HEK293T (cell line): ENCODE measurements at regions not wholly inside any gene's neighbourhood (a gene's known extent, or its start where the extent isn't known, plus 50 kb on each side); places are given as distances from the start of the nearest gene placed in this dataset.

ENCODE experiments used
- CTCF ChIA-PET: fragments of 350-600 bp; formaldehyde crosslinking; extraction: SDS; loops from one replicate; lab custom pipeline; 2021; ENCODE audit warnings: antibody characterized with exemption, inconsistent platforms; lab: Yijun Ruan, JAX
- POLR2A ChIA-PET: fragments of 350-600 bp; formaldehyde crosslinking; extraction: SDS; loops from one replicate; lab custom pipeline; 2020; ENCODE audit warnings: antibody characterized with exemption, inconsistent platforms; lab: Yijun Ruan, JAX
- DNase-seq: peaks from one replicate; pipeline ENCODE4 v3.0.0; 2012; ENCODE audit warnings: mixed read lengths; ENCODE audit errors: extremely low spot score
- ARNT ChIP-seq: fragments of 450-650 bp; IDR thresholded peaks from 2 replicates; pipeline ENCODE4 v1.6.1; 2017; ENCODE audit warnings: mild to moderate bottlenecking
- BHLHE40 ChIP-seq: fragments of 450-650 bp; IDR thresholded peaks from 2 replicates; pipeline ENCODE4 v1.6.1; 2016; ENCODE audit warnings: mild to moderate bottlenecking, moderate library complexity, borderline replicate concordance
- CTBP1 ChIP-seq: fragments of 450-650 bp; IDR thresholded peaks from 2 replicates; pipeline ENCODE4 v1.6.1; 2016; ENCODE audit warnings: borderline replicate concordance
- ELF4 ChIP-seq: fragments of 450-650 bp; IDR thresholded peaks from 2 replicates; pipeline ENCODE4 v1.6.1; 2017; ENCODE audit warnings: antibody characterized with exemption
- FOXA1 ChIP-seq: fragments of 450-650 bp; IDR thresholded peaks from 2 replicates; pipeline ENCODE4 v1.6.1; 2016; ENCODE audit warnings: mild to moderate bottlenecking
- FOXK2 ChIP-seq: fragments of 450-650 bp; IDR thresholded peaks from 2 replicates; pipeline ENCODE4 v1.6.1; 2016; ENCODE audit warnings: mild to moderate bottlenecking
- FOXM1 ChIP-seq: fragments of 450-650 bp; IDR thresholded peaks from 2 replicates; pipeline ENCODE4 v1.6.1; 2017; ENCODE audit warnings: mild to moderate bottlenecking, borderline replicate concordance
- HDGF ChIP-seq: fragments of 450-650 bp; IDR thresholded peaks from 2 replicates; pipeline ENCODE4 v1.6.1; 2017; ENCODE audit warnings: antibody characterized with exemption, borderline replicate concordance
- L3MBTL2 ChIP-seq: fragments of 450-650 bp; conservative IDR thresholded peaks from 2 replicates; pipeline ENCODE4 v1.6.1; 2016; ENCODE audit warnings: mild to moderate bottlenecking
- LEF1 ChIP-seq: fragments of 450-650 bp; IDR thresholded peaks from 2 replicates; pipeline ENCODE4 v1.6.1; 2017; ENCODE audit warnings: mild to moderate bottlenecking, borderline replicate concordance
- NFRKB ChIP-seq: fragments of 450-650 bp; IDR thresholded peaks from 2 replicates; pipeline ENCODE4 v1.6.1; 2016; ENCODE audit warnings: mild to moderate bottlenecking, moderate library complexity
- PKNOX1 ChIP-seq: fragments of 450-650 bp; IDR thresholded peaks from 2 replicates; pipeline ENCODE4 v1.6.1; 2016
- SP1 ChIP-seq: fragments of 450-650 bp; IDR thresholded peaks from 2 replicates; pipeline ENCODE4 v1.6.1; 2017
- SUZ12 ChIP-seq: fragments of 450-650 bp; IDR thresholded peaks from 2 replicates; pipeline ENCODE4 v1.6.1; 2016; ENCODE audit warnings: mild to moderate bottlenecking
- TARDBP ChIP-seq: fragments of 450-650 bp; IDR thresholded peaks from 2 replicates; pipeline ENCODE4 v1.6.1; 2016
- ZNF384 ChIP-seq: fragments of 450-650 bp; IDR thresholded peaks from 2 replicates; pipeline ENCODE4 v1.6.1; 2016

DNA sequence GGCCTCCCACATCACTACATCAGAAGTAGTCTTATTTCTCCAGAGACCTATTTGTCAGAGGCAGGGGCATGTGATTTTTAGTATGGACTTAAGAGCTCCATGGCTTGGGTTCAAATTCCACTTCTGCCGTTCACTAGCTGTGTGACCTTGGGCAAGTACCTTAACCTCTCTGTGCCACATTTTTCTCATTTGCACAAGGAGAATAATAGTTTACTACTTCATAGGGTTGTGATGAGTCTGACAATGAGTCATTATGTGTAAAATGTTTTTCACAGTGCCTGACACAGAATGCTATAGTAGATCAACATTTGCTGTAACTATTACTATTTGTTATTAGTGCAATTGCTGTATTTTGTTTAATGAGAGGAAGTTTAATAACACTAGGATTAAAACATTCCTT is 200.6 kb downstream of the PRDM2 start:
- DNase-seq = no peak
- ChIA-PET CTCF (no interaction called here), POLR2A (no interaction called here)
- TF ChIP-seq BHLHE40 (no peak), HDGF (no peak), ARNT (no peak), FOXM1 (no peak), SP1 (no peak), SUZ12 (no peak), CTBP1 (no peak), FOXK2 (no peak), NFRKB (no peak), ZNF384 (no peak), L3MBTL2 (no peak), ELF4 (no peak), LEF1 (no peak), PKNOX1 (no peak)

DNA sequence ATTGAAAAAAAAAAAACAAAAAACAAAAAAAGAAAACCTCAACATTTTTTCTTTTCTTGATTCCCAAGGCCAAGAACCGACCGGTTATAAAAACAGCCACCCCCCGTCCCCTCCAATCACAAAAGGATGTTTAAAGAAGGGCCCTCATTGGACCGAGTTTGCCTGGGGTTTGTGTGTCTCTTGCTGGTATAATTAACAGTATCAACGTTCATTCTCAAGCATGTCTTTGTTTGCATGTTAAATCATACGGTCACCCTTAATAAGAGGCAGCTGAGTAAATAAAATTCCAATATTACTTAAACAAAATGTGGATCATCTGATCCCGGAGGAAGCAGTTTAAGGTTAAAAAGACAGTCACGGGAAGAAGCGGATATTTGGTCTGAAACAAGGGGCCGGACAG is 201.1 kb downstream of the PRDM2 start:
- ChIA-PET POLR2A (no interaction called here), CTCF (no interaction called here)
- no peak for TF ChIP-seq LEF1
- TF ChIP-seq TARDBP = no peak
- TF ChIP-seq HDGF = no peak
- no peak for TF ChIP-seq CTBP1
- no peak for TF ChIP-seq PKNOX1
- TF ChIP-seq ZNF384 = no peak
- no peak for DNase-seq

DNA sequence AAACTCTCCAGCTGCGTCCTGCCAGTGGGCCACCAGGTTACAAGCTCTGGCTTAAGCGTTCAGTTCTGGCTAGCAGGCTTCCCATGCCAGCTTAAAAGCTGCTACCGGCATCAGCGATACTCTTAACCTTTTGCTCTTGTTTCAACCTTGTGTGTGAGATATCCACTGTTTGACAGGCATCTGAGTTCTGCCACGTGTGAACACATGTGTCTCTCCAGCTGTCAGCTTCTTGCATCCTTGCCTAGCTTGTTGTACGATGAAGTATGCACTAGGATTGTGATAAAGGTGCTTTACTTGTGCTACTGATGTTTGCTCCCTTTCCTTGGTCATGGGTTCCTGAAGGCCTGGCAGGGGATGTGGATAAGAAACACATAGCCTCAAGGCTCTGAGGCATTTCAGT is 201.6 kb downstream of the PRDM2 start:
- TF ChIP-seq ARNT = no peak
- TF ChIP-seq SP1 = no peak
- no peak for TF ChIP-seq LEF1
- no peak for TF ChIP-seq FOXM1
- no peak for TF ChIP-seq TARDBP
- no peak for TF ChIP-seq ZNF384
- CTCF ChIA-PET = no interaction called here
- POLR2A ChIA-PET = no interaction called here
- no peak for DNase-seq

GRCh38 chr1:13908128-13908527 is 208.1 kb downstream of the PRDM2 start:
- no peak for DNase-seq
- CTCF ChIA-PET = no interaction called here
- no peak for TF ChIP-seq PKNOX1
- TF ChIP-seq L3MBTL2 = no peak
- TF ChIP-seq ZNF384 = no peak
- no peak for TF ChIP-seq LEF1
- no peak for TF ChIP-seq NFRKB
- no peak for TF ChIP-seq BHLHE40
- TF ChIP-seq SP1 = no peak
- no peak for TF ChIP-seq SUZ12
- TF ChIP-seq FOXK2 = no peak
- no peak for TF ChIP-seq TARDBP
- TF ChIP-seq CTBP1 = no peak
- no peak for TF ChIP-seq ARNT
- TF ChIP-seq FOXM1 = no peak
- TF ChIP-seq ELF4 = no peak
- no peak for TF ChIP-seq HDGF
- no peak for TF ChIP-seq FOXA1
- POLR2A ChIA-PET = no interaction called here

DNA sequence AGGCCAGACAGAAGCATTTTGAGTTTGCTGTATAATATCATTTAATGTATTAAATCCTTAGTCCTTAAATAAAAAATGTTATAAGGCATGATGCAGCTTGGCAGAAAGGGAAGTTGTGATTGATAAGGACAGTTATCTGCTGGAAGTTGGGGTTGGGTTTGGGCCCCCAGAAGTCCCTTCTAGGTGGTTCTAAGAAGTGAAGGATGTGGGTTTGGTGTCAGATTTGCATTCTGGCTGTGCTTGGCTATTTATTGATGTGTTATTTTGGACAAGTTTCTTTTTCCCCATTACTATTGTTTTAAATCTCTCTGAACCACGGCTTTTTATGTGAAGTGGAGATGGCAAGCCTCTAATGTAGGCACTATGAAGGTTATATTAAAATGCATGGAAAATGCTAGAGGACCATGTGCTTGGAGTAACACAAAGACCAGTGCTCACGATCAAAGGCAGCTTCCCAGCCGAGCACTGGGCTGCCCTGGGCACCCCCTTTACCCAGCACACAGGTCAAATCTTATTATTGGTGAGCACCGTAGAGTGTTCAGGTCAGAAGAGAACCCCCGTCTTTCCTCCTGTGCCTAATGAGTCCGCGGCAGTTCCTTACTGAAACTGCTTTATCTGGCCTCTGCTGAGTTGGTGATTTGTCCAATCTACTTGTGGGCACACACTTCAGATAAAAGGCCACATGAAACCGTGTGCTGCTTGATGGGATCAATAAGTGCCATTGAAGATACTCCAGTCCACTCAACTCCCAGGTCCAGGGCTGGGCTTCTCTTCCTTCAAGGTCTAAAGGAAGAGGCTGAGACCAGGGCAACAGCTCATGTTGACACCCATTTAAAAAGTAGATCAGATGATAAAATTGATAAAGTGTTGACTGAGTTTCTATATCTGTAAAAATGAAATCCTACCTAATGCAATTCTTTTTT is 212.0 kb downstream of the PRDM2 start:
- DNase-seq = no peak
- no peak for TF ChIP-seq FOXM1
- TF ChIP-seq ELF4 = no peak
- TF ChIP-seq BHLHE40 = no peak
- TF ChIP-seq NFRKB = no peak
- TF ChIP-seq L3MBTL2 = no peak
- TF ChIP-seq FOXA1 = no peak
- TF ChIP-seq HDGF = no peak
- no peak for TF ChIP-seq ARNT
- no peak for TF ChIP-seq LEF1
- no peak for TF ChIP-seq TARDBP
- TF ChIP-seq SP1 = no peak
- no peak for TF ChIP-seq SUZ12
- no peak for TF ChIP-seq FOXK2
- TF ChIP-seq ZNF384 = no peak
- TF ChIP-seq CTBP1 = no peak
- no peak for TF ChIP-seq PKNOX1
- ChIA-PET CTCF (no interaction called here), POLR2A (no interaction called here)

DNA sequence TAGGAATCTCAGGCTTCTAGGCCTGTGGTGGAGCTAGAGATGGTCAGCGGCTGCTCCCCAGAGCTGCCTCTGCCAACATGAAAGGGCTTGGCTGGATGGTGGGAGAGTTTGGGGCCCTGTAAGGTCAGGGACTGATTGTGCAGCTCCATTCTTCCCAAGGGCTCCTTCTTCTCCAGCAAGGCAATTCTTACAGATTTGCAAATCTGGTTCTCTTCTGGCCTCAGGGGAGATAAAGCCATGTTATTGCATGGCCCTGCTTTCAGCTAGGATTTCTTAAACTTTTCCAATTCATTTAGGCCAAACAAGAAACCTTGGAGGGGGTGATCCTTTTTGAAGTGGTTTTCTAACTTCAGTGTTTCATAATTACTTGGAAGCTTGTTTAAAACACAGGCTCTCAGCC is 213.4 kb downstream of the PRDM2 start:
- CTCF ChIA-PET = no interaction called here
- TF ChIP-seq NFRKB (no peak), ARNT (no peak), TARDBP (no peak), SP1 (no peak), ELF4 (no peak), ZNF384 (no peak), FOXK2 (no peak), FOXM1 (no peak), FOXA1 (no peak), SUZ12 (no peak), LEF1 (no peak), HDGF (no peak), PKNOX1 (no peak), CTBP1 (no peak), BHLHE40 (no peak), L3MBTL2 (no peak)
- DNase-seq = no peak
- POLR2A ChIA-PET = no interaction called here
